ENCODE measurements at regions not wholly inside any gene's neighbourhood (a gene's known extent, or its start where the extent isn't known, plus 50 kb on each side); places are given as distances from the start of the nearest gene placed in this dataset.
"Not testable (repeated sequence)": the region's sequence is repeated elsewhere in the genome, so short reads cannot be mapped to it uniquely, and the experiment has no call there.

DNA sequence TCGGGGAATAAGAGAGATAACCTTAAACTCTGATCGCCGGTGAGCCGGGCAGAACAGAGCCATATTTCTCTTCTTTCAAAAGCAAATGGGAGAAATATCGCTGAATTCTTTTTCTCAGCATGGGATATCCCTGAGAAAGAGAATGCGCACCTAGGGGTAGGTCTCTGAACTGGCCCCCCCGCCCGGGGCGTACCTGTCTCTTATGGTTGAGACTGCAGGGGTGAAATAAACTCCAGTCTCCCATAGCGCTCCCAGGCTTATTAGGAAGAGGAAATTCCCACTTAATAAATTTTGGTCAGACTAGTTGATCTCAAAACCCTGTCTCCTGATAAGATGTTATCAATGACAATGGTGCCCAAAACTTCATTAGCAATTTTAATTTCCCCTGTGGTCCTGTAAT, 58.8 kb upstream of the ADAMTS5 start:
- not testable (repeated sequence) for DNase-seq (ENCODE audit: low read depth in 3 of 3)

GRCh38 chr21:27024971-27025370, 58.1 kb upstream of the ADAMTS5 start:
- no peak for DNase-seq (ENCODE audit: low read depth in 3 of 3)

GRCh38 chr21:27024301-27024700, 57.4 kb upstream of the ADAMTS5 start:
- DNase-seq (ENCODE audit: low read depth in 3 of 3) = no peak

- DNase-seq (ENCODE audit: low read depth in 3 of 3) = no peak
These were observed 56.3 kb upstream of the ADAMTS5 start for GRCh38 chr21:27023186-27023585.

GRCh38 chr21:27021801-27022200, 54.9 kb upstream of the ADAMTS5 start:
- DNase-seq (ENCODE audit: low read depth in 3 of 3) = no peak

DNA sequence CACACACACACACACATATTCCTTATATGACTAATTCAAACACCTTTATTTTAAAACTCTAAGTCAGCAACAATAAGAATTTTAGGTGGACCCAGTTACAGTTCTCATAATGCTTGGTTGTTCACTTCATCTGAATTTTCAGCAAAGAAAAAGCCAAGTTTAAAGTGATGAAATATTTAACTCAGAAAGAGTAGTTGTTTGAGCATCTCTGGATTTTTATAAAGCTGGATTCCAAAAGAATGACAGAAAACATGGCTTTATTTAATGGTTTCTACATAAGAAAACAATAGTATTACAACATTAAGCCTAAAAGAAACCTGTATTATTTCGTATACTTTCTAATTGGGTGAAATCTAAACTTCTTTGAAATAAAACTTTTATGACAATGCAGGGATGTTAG, 54.2 kb upstream of the ADAMTS5 start:
- DNase-seq (ENCODE audit: low read depth in 3 of 3) = no peak

DNA sequence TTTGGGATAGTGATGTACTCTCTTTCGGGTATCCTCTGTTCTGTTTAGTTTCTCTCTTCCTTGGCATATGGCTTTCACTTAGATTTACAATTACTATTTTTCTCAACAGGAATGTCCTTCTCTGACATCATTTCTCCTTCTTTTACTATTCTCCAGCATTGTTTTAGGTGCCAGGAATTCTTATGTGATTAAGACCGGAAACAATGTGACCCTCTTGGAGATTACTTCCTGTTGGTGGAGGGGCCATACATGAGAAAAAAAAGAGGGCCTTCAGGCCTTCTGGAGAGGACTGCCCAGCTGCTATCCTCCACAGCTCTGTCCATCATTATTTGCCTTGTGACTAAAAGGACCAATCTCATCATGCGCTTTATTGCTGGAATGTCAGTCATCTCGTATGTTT, 50.4 kb upstream of the ADAMTS5 start:
- DNase-seq (ENCODE audit: low read depth in 3 of 3) = no peak

All from stimulated activated CD4-positive, alpha-beta T cell treated with anti-CD3 and anti-CD28 coated beads, TNF-alpha, amount 100 ng/mL, for 48 hours (primary cell).